HEK293 (cell line): ENCODE measurements at regions not wholly inside any gene's neighbourhood (a gene's known extent, or its start where the extent isn't known, plus 50 kb on each side); places are given as distances from the start of the nearest gene placed in this dataset.

Experiments used
- CTCF ChIA-PET: fragments of 350-600 bp; formaldehyde crosslinking; extraction: SDS; loops from one replicate; lab custom pipeline; 2021; ENCODE audit warnings: antibody characterized with exemption; lab: Yijun Ruan, JAX
- POLR2A ChIA-PET: fragments of 300-600 bp; formaldehyde crosslinking; extraction: SDS; loops from one replicate; lab custom pipeline; 2020; ENCODE audit warnings: antibody characterized with exemption, inconsistent platforms; lab: Yijun Ruan, JAX
- H3K27ac ChIP-seq: fragments of 200-500 bp; sonication (Bioruptor generic); 2 replicates; pipeline ENCODE4 v1.5.1; 2014; ENCODE audit warnings: low read depth, low read length, control low read depth, inconsistent platforms; ENCODE audit errors: extremely low read depth
- H3K36me3 ChIP-seq, 2 experiments: fragments of 200-500 bp in 1 of 2; sonication (Bioruptor generic) in 1 of 2; 1 replicate in 1 of 2; 2 replicates in 1 of 2; pipeline ENCODE4 v1.5.1; 2014 to 2017; ENCODE audit warnings: inconsistent platforms in 2 of 2, low read length in 2 of 2; ENCODE audit not compliant: control insufficient read depth in 2 of 2, insufficient read depth in 1 of 2
- H3K4me1 ChIP-seq: fragments of 200-500 bp; sonication (Bioruptor generic); 2 replicates; pipeline ENCODE4 v1.5.1; 2014; ENCODE audit warnings: mild to moderate bottlenecking, low read length, inconsistent platforms; ENCODE audit not compliant: control insufficient read depth, insufficient read depth
- H3K4me3 ChIP-seq: 2 replicates; pipeline ENCODE4 v1.5.1; 2011; ENCODE audit warnings: low read depth, mild to moderate bottlenecking, control low read depth, low read length, moderate library complexity
- H3K9me3 ChIP-seq: fragments of 200-500 bp; sonication (Bioruptor generic); 2 replicates; pipeline ENCODE4 v1.5.1; 2014; ENCODE audit warnings: low read depth, low read length, inconsistent platforms; ENCODE audit not compliant: control insufficient read depth, insufficient read depth
- IKZF3 ChIP-seq: fragments of 450-650 bp; IDR thresholded peaks from 2 replicates; pipeline ENCODE4 v1.5.0; 2018; ENCODE audit warnings: missing biosample characterization, mild to moderate bottlenecking, missing genetic modification characterization, moderate library complexity
- PBX3 ChIP-seq: sonication (generic); formaldehyde crosslinking; IDR thresholded peaks from 2 replicates; pipeline ENCODE4 v1.8.1; 2022; ENCODE audit warnings: mild to moderate bottlenecking, moderate library complexity, missing genetic modification reagents
- SP3 ChIP-seq: fragments of 450-650 bp; formaldehyde crosslinking; IDR thresholded peaks from 2 replicates; pipeline ENCODE4 v1.5.1; 2016; ENCODE audit warnings: missing biosample characterization, missing genetic modification characterization
- YY2 ChIP-seq: fragments of 450-650 bp; formaldehyde crosslinking; IDR thresholded peaks from 2 replicates; pipeline ENCODE4 v1.5.1; 2016; ENCODE audit warnings: missing biosample characterization, missing genetic modification characterization
- ZBTB1 ChIP-seq: fragments of 450-650 bp; formaldehyde crosslinking; IDR thresholded peaks from 2 replicates; pipeline ENCODE4 v1.5.1; 2016; ENCODE audit warnings: missing biosample characterization, missing genetic modification characterization
- ZBTB48 ChIP-seq: fragments of 450-650 bp; formaldehyde crosslinking; IDR thresholded peaks from 2 replicates; pipeline ENCODE4 v1.5.1; 2016; ENCODE audit warnings: missing biosample characterization, missing genetic modification characterization
- ZNF10 ChIP-seq: fragments of 450-650 bp; formaldehyde crosslinking; IDR thresholded peaks from 2 replicates; pipeline ENCODE4 v1.5.1; 2017; ENCODE audit warnings: missing biosample characterization, missing genetic modification characterization
- ZNF138 ChIP-seq: fragments of 450-650 bp; formaldehyde crosslinking; IDR thresholded peaks from 2 replicates; pipeline ENCODE4 v1.5.1; 2016; ENCODE audit warnings: missing biosample characterization, missing genetic modification characterization, borderline replicate concordance
- ZNF140 ChIP-seq: fragments of 450-650 bp; formaldehyde crosslinking; IDR thresholded peaks from 2 replicates; pipeline ENCODE4 v1.5.1; 2016; ENCODE audit warnings: missing biosample characterization, missing genetic modification characterization
- ZNF146 ChIP-seq: fragments of 450-650 bp; formaldehyde crosslinking; IDR thresholded peaks from 2 replicates; pipeline ENCODE4 v1.5.1; 2016; ENCODE audit warnings: missing biosample characterization, missing genetic modification characterization
- ZNF155 ChIP-seq: fragments of 450-650 bp; formaldehyde crosslinking; IDR thresholded peaks from 2 replicates; pipeline ENCODE4 v1.5.1; 2016; ENCODE audit warnings: missing biosample characterization, missing genetic modification characterization
- ZNF157 ChIP-seq: fragments of 450-650 bp; formaldehyde crosslinking; IDR thresholded peaks from 2 replicates; pipeline ENCODE4 v1.5.1; 2016; ENCODE audit warnings: missing biosample characterization, missing genetic modification characterization
- ZNF169 ChIP-seq: fragments of 450-650 bp; formaldehyde crosslinking; IDR thresholded peaks from 2 replicates; pipeline ENCODE4 v1.5.1; 2016; ENCODE audit warnings: missing biosample characterization, missing genetic modification characterization
- ZNF2 ChIP-seq: fragments of 450-650 bp; formaldehyde crosslinking; IDR thresholded peaks from 2 replicates; pipeline ENCODE4 v1.5.1; 2016; ENCODE audit warnings: missing biosample characterization, missing genetic modification characterization
- ZNF211 ChIP-seq: fragments of 450-650 bp; formaldehyde crosslinking; IDR thresholded peaks from 2 replicates; pipeline ENCODE4 v1.5.1; 2016; ENCODE audit warnings: low read depth, missing biosample characterization, missing genetic modification characterization
- ZNF23 ChIP-seq: fragments of 450-650 bp; formaldehyde crosslinking; IDR thresholded peaks from 2 replicates; pipeline ENCODE4 v1.5.1; 2016; ENCODE audit warnings: missing biosample characterization, missing genetic modification characterization, borderline replicate concordance
- ZNF311 ChIP-seq: fragments of 450-650 bp; formaldehyde crosslinking; IDR thresholded peaks from 2 replicates; pipeline ENCODE4 v1.5.1; 2017; ENCODE audit warnings: missing biosample characterization, missing genetic modification characterization, borderline replicate concordance
- ZNF48 ChIP-seq: fragments of 450-650 bp; formaldehyde crosslinking; IDR thresholded peaks from 2 replicates; pipeline ENCODE4 v1.5.1; 2016; ENCODE audit warnings: missing biosample characterization, missing genetic modification characterization
- ZNF558 ChIP-seq: fragments of 450-650 bp; formaldehyde crosslinking; IDR thresholded peaks from 2 replicates; pipeline ENCODE4 v1.5.1; 2016; ENCODE audit warnings: missing biosample characterization, missing genetic modification characterization
- ZNF621 ChIP-seq: fragments of 450-650 bp; formaldehyde crosslinking; IDR thresholded peaks from 2 replicates; pipeline ENCODE4 v1.5.1; 2017; ENCODE audit warnings: missing biosample characterization, missing genetic modification characterization
- ZNF76 ChIP-seq: fragments of 450-650 bp; formaldehyde crosslinking; IDR thresholded peaks from 2 replicates; pipeline ENCODE4; 2016; ENCODE audit warnings: low read depth, missing biosample characterization, missing genetic modification characterization, borderline replicate concordance
- ZNF768 ChIP-seq: fragments of 450-650 bp; formaldehyde crosslinking; IDR thresholded peaks from 2 replicates; pipeline ENCODE4 v1.5.1; 2018; ENCODE audit warnings: missing biosample characterization, mild to moderate bottlenecking, missing genetic modification characterization
- ZNF791 ChIP-seq: fragments of 450-650 bp; formaldehyde crosslinking; IDR thresholded peaks from 2 replicates; pipeline ENCODE4 v1.5.1; 2016; ENCODE audit warnings: missing biosample characterization, missing genetic modification characterization
- ZNF792 ChIP-seq: fragments of 450-650 bp; formaldehyde crosslinking; IDR thresholded peaks from 2 replicates; pipeline ENCODE4 v1.5.1; 2016; ENCODE audit warnings: missing biosample characterization, missing genetic modification characterization
- TF ChIP-seq, protein P1 (sequence below): fragments of 450-650 bp; formaldehyde crosslinking; IDR thresholded peaks from 2 replicates; pipeline ENCODE4 v1.5.1; 2016; ENCODE audit warnings: missing biosample characterization, missing genetic modification characterization
- TF ChIP-seq, protein P2 (sequence below): fragments of 450-650 bp; formaldehyde crosslinking; IDR thresholded peaks from 2 replicates; pipeline ENCODE4 v1.5.1; 2016; ENCODE audit warnings: missing biosample characterization, missing genetic modification characterization
- TF ChIP-seq, protein P3 (sequence below): fragments of 450-650 bp; formaldehyde crosslinking; IDR thresholded peaks from 2 replicates; pipeline ENCODE4 v1.5.1; 2016; ENCODE audit warnings: missing biosample characterization, missing genetic modification characterization

DNA sequence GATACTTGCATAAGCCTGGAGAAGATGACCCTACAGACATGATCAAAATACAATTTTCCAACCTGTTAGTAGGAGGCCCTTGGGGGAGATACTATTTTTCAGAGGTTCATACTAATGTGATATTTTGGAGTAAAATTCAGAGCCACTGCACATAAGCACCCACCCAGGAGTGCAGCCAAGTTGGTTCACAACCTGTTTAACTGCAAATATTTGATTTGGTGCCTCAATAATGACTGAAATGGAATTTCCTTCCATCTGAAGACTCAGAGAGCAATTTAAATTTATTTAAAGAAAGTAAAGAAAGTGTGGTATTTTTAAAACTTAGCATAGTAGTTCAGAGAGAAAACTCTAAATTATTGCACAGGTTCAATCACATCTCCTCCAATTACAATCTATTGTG is 77.5 kb upstream of the FBN2 start:
- TF ChIP-seq ZNF169 (tag by site-specific recombination) (no peak), ZNF76 (tag by site-specific recombination) (no peak), ZNF2 (tag by site-specific recombination) (no peak), ZNF48 (tag by site-specific recombination) (no peak), ZNF621 (tag by site-specific recombination) (no peak), ZBTB1 (no peak)
- TF ChIP-seq, all 188 proteins: peak for 0
- Histone ChIP-seq H3K36me3 (no peaks in the 10 kb centered on the region), H3K27ac (no peak overlapping the region), H3K4me1 (no peaks in the 10 kb centered on the region), H3K9me3 (no peaks in the 10 kb centered on the region), H3K4me3 (no peak overlapping the region)
- ChIA-PET CTCF (no interaction called here), POLR2A (no interaction called here)

- no peak overlapping the region for H3K4me3 ChIP-seq
- no peak for TF ChIP-seq ZBTB48
- no peak for TF ChIP-seq ZNF792 (tag by site-specific recombination)
- TF ChIP-seq ZNF211 (tag by site-specific recombination) = no peak
- TF ChIP-seq PBX3 (CRISPR knock-in tag) = no peak
- no peak for TF ChIP-seq ZNF558 (tag by site-specific recombination)
- TF ChIP-seq ZNF146 (tag by site-specific recombination) = no peak
- TF ChIP-seq, protein P1, sequence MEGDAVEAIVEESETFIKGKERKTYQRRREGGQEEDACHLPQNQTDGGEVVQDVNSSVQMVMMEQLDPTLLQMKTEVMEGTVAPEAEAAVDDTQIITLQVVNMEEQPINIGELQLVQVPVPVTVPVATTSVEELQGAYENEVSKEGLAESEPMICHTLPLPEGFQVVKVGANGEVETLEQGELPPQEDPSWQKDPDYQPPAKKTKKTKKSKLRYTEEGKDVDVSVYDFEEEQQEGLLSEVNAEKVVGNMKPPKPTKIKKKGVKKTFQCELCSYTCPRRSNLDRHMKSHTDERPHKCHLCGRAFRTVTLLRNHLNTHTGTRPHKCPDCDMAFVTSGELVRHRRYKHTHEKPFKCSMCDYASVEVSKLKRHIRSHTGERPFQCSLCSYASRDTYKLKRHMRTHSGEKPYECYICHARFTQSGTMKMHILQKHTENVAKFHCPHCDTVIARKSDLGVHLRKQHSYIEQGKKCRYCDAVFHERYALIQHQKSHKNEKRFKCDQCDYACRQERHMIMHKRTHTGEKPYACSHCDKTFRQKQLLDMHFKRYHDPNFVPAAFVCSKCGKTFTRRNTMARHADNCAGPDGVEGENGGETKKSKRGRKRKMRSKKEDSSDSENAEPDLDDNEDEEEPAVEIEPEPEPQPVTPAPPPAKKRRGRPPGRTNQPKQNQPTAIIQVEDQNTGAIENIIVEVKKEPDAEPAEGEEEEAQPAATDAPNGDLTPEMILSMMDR (tag by site-specific recombination) = no peak
- TF ChIP-seq ZNF311 (tag by site-specific recombination) = no peak
- no peak for TF ChIP-seq SP3
- TF ChIP-seq ZNF140 (tag by site-specific recombination) = no peak
- no peak for TF ChIP-seq ZNF768 (tag by site-specific recombination)
- TF ChIP-seq YY2 (tag by site-specific recombination) = no peak
- TF ChIP-seq, all 188 proteins: peak for 0
- Histone ChIP-seq H3K9me3 (no peaks in the 10 kb centered on the region), H3K4me1 (no peaks in the 10 kb centered on the region), H3K36me3 (no peaks in the 10 kb centered on the region), H3K27ac (no peak overlapping the region)
- CTCF ChIA-PET = interaction anchor here (1.0 kb wide), 1 partner anchor 415 kb away, joined by 3 read pairs; no protein-coding TSS in a partner anchor
- POLR2A ChIA-PET = no interaction called here
These were observed 88.6 kb upstream of the FBN2 start for GRCh38 chr5:128626536-128627090.

DNA sequence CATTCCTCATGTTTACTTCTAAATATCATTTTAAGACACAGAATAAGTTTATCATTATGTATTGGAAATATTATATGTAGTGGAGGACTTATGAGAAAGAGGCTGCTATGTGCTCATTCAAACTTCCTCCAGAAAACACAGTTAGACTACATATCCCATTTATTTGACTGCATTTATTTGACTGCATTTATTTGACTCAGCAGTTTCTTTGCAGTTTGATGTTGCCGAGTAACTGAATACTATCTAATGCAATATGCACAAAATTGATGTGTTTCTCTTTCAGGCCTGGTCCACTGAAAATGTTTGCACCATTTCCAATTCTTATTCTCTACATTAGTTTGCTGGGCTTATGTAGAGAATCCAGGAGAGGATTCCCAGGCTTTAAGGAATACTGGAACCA is 89.9 kb upstream of the FBN2 start:
- ChIA-PET POLR2A (no interaction called here), CTCF (interaction anchor here (0.6 to 0.7 kb wide), 2 partner anchors 14 to 483 kb away, joined by 3 read pairs; no protein-coding TSS in a partner anchor)
- Histone ChIP-seq H3K9me3 (no peaks in the 10 kb centered on the region), H3K4me3 (no peak overlapping the region), H3K36me3 (no peaks in the 10 kb centered on the region), H3K4me1 (no peaks in the 10 kb centered on the region), H3K27ac (no peak overlapping the region)
- no peak for TF ChIP-seq ZNF791 (tag by site-specific recombination)
- TF ChIP-seq ZNF23 (tag by site-specific recombination) = no peak
- TF ChIP-seq ZNF10 (tag by site-specific recombination) = no peak
- TF ChIP-seq, protein P2, sequence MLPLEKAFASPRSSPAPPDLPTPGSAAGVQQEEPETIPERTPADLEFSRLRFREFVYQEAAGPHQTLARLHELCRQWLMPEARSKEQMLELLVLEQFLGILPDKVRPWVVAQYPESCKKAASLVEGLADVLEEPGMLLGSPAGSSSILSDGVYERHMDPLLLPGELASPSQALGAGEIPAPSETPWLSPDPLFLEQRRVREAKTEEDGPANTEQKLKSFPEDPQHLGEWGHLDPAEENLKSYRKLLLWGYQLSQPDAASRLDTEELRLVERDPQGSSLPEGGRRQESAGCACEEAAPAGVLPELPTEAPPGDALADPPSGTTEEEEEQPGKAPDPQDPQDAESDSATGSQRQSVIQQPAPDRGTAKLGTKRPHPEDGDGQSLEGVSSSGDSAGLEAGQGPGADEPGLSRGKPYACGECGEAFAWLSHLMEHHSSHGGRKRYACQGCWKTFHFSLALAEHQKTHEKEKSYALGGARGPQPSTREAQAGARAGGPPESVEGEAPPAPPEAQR (tag by site-specific recombination) = no peak
- TF ChIP-seq ZNF155 = no peak
- no peak for TF ChIP-seq ZNF157
- no peak for TF ChIP-seq IKZF3
- TF ChIP-seq, protein P3, sequence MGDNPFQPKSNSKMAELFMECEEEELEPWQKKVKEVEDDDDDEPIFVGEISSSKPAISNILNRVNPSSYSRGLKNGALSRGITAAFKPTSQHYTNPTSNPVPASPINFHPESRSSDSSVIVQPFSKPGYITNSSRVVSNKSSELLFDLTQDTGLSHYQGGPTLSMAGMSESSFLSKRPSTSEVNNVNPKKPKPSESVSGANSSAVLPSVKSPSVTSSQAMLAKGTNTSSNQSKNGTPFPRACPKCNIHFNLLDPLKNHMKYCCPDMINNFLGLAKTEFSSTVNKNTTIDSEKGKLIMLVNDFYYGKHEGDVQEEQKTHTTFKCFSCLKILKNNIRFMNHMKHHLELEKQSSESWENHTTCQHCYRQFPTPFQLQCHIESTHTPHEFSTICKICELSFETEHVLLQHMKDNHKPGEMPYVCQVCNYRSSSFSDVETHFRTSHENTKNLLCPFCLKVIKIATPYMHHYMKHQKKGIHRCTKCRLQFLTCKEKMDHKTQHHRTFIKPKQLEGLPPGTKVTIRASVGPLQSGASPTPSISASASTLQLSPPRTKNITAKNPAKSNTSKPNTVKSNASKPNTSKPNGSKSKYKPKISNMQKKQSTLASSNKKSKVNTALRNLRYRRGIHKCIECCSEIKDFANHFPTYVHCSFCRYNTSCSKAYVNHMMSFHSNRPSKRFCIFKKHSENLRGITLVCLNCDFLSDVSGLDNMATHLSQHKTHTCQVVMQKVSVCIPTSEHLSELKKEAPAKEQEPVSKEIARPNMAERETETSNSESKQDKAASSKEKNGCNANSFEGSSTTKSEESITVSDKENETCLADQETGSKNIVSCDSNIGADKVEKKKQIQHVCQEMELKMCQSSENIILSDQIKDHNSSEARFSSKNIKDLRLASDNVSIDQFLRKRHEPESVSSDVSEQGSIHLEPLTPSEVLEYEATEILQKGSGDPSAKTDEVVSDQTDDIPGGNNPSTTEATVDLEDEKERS = no peak
- no peak for TF ChIP-seq ZNF138 (tag by site-specific recombination)
